Hematopoietic multipotent progenitor cell treated with erythropoietin and hydrocortisone succinate and interleukin-3 and kit ligand, for 6 days (in vitro differentiated cells): ENCODE measurements at regions not wholly inside any gene's neighbourhood (a gene's known extent, or its start where the extent isn't known, plus 50 kb on each side); places are given as distances from the start of the nearest gene placed in this dataset.
"Not testable (repeated sequence)": the region's sequence is repeated elsewhere in the genome, so short reads cannot be mapped to it uniquely, and the experiment has no call there.

Experiments used
- DNase-seq: peaks from one replicate; pipeline ENCODE4 v3.0.0-alpha.2; 2015

DNA sequence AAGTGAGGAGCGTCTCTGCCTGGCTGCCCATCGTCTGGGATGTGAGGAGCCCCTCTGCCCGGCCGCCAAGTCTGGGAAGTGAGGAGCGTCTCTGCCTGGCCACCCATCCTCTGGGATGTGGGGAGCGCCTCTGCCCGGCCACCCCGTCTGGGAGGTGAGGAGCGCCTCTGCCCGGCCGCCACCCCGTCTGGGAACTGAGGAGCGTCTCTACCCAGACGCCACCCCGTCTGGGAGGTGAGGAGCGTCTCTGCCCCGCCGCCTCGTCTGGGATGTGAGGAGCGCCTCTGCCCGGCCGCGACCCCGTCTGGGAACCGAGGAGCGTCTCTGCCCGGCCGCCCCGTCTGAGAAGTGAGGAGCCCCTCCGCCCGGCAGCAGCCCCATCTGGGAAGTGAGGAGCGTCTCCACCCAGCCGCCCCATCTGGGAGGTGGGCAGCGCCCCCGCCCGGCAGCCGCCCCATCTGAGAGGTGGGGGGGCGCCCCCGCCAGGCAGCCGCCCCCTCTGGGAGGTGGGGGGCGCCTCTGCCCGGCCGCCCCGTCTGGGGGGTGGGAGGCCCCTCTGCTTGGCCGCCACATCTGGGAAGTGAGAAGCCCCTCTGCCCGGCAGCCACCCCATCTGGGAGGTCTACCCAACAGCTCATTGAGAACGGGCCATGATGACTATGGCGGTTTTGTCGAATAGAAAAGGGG, 228.4 kb downstream of the CAAP1 start:
- not testable (repeated sequence) for DNase-seq

DNA sequence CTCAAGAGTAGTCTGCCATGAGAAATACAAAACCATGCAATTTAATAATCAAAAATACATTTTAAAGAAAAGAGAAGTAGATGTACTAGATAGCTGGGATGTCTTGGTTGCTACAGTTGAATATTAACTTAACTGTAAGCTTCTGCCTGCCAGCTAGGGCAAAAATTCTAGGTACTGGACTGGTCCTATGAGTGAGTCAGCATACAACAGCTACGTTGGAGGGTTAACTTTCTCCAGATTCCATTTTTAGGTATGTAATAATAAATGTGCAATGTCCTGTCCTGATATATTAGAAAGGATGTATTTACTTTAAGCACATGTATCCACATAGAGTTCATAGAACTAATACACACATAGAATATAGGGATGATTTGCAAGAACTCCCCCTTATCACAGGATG, 230.1 kb downstream of the CAAP1 start:
- DNase-seq: no peak

DNA sequence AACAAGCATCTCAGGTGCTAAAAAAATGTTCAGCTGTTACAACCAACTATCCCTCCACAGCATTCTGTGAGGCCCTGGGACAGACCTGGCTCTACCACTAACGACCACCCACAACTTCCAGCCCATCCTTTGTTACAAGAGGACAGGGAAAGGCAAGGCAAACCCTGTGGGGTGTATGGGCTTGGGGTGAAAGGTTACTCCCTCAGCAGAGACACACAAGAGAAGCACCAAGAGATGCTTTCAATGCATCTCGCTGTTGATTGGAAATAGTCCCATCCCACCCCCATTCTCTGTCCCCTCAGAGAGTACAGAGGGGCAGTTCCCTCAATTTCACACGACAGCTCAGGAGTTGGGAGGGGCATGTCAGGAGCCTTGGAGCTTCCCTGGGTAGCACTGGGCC, 234.1 kb downstream of the CAAP1 start:
- DNase-seq: no peak

DNA sequence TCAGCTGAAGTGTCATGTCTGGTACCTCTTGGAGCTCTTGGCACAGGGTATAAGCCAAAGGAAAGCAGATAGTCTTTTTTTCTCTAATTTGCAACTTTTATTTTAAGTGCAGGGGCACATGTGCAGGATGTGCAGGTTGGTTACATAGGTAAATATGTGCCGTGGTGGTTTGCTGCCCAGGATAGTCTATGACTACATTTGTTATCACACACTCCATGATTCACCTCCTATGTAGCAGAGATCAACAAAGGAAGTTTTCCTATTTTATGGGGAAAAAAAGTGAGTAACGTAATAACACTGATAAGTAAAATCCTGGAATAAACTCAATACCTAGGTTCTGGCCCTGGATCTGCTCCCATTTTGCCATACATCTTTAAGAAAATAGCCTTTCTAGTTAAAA, 234.6 kb downstream of the CAAP1 start:
- DNase-seq: no peak

DNA sequence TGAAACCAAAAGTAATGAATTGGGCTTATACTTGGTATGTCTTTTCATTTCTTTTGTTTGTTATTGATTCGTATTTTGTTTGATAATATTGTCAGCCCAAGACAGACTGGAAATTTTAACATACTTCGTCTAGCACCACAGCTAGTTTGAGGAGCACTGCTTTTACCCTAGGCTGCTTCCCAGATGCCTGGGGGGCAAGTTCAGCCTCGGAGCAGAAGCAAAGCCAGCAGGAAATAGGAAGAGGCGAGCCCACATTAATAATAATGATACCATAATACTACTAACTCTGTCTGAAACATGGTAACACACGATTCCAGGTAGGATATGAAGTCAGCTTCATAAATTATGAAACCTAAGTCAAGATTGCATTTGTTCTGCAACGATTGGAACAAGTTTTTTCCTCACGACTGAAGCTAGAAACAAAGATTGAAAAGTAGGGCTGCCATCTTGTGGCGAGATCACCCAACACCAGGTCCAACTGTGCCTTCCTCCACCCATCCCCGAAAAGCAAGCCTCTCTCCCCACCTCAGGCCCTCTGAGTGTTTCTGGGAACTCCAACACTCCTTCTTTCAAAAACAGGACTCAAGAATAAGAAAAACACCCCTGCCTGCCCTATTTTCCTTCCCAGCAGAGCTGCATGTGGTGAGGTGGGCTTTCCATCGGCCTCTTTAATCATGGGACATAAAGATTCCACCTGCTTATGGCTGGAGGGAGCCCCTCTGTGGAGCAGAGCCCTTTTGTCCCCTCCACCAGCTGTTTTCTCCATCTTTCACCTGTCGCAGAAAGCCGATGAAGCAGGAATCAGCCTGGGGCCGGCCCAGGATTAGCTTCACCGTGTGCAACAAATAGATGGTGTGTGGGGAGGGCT, 236.4 kb downstream of the CAAP1 start:
- DNase-seq: peak; percentile 12

DNA sequence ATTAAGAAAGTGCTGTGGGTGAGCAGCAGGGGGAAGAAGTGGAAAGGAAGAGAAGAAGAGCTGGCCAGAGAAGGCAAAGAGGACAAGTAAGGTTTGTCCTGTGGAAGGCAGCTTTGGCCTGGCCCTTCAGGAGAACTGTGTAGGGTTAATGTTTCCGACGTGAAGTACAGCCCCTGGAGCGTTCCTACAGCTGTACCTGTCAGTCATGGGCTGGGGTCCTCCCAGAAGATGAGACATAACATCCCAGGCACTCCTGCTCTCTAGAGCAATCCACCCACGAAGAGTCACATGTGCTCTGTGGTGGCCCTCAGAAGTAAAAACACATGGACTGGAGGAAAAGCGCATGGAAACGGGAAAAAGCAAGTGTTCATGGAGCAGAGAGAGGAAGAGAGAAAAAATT, 237.4 kb downstream of the CAAP1 start:
- DNase-seq: no peak

DNA sequence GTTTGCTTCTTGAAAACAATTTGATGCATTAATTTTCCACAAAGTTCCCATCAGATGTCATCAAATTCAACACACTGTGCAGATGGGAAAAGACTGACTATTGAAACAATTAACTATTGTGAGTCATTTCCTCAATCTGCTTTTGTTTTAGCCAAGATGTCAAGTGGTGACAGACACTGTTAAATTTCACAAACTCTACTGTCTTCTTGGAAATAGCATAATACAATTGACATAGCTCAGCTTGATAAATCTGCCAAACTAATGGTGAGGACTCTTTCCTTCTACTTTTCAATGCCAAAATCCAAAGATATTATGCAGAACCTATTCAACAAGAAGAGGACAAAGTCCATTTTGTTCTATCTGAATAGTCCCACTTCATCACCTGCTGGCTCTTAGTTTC, 242.3 kb downstream of the CAAP1 start:
- DNase-seq: no peak

DNA sequence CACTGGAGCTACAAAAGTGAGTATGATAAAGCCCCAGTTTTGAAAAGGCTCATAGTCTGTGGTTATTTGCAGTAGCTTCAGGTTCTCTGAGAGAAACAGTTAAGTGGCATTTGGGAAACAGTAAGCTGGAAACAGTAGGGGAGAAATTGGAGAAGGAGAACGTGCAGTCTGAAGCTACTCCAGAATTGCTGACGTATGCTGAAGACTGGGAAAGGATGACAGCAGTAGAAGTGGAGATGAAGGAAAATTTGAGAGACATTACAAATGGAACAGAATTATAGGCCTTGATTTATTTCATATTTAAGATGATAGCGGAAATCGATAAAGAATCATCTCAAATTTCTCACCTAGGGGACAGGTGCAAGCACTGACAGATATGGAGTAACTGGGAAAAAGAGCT, 248.8 kb downstream of the CAAP1 start:
- DNase-seq: no peak

DNA sequence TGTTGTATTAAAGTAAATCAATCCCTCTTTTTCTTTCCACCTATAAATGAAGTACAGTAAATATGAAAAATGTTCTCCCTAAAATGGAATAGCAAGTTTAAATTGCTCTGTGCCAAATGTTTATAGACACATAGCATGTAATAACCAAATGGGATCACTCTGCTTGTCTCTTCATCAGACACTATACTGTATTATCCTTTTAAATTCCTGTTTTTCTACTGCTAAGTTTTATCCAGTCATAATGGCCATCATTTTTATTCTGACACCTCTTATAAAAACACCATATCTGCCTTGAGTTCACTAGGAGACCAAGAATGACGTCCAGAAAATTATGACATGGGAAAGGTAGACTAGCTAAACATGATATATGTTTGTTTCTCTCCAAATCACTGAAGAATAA, 252.8 kb downstream of the CAAP1 start:
- DNase-seq: no peak

DNA sequence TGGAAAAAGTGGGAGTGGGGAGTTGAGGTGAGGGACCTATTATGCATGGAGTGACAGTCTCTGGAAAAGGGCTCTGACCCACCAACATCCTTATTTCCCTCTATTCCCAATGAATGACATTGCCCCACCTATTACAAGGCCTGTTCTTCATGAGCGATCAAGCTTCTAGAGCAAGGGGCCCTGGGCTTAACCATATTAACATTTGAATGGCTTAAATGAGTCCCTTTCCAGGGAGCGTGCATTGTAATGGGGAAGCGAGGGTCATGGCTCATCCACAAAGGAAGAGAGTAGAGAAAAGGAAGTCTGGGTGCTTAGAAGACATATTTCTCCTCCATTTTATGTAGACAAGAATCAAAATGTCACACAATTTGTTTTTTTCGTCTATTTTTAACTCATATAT, 255.5 kb downstream of the CAAP1 start:
- no peak for DNase-seq

DNA sequence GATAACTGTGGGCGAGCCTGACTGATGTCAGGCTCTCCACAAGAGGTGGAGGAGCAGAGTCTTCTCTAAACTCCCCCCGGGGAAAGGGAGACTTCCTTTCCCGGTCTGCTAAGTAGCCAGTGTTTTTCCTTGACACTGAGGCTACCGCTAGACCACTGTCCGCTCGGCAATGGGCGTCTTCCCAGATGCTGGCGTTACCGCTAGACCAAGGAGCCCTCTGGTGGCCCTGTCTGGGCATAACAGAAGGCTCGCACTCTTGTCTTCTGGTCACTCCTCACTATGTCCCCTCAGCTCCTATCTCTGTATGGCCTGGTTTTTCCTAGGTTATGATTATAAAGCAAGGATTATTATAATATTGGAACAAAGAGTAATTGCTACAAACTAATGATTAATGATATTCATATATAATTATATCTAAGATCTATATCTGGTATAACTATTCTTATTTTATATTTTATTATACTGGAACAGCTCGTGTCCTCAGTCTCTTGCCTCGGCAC, 278.7 kb downstream of the CAAP1 start:
- not testable (repeated sequence) for DNase-seq

DNA sequence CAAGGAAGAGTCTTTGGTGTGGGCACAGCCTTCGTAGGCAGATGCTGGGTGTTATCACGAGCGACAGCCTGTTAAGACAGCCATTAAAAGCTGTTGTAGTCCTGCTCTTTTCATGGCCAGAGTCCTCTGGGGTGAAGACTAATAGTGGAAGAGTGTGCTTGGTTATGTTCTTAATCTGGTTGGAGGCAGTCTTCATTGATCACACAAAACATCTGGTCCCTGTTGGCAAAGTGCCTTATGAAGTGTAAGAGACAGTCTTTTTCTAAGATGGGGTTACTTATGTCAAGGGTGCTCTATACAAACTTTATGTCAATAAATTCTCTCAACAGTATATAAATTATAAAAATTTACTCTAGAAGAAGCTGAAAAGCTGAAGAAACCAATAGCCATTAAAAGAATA, 280.4 kb downstream of the CAAP1 start:
- DNase-seq: no peak

DNA sequence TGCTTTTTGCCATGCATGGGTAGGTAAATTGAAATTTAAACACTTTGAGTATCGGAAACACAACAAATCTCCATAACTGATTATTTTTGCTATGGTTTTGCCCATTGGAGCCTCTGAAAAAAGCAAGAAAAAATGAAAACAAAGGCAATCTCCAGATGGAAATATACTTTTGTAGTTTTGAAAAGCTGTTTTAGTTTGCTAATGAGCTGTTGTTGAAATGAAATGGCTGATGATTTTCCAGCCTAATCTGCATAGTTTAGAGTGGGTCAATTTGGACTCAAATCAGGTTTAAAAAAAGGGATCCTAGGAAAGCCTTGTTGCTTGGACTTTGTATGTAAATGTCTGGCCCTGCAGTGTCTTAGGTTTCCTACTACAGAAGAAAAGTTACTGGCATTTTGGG, 285.8 kb downstream of the CAAP1 start:
- DNase-seq: no peak

DNA sequence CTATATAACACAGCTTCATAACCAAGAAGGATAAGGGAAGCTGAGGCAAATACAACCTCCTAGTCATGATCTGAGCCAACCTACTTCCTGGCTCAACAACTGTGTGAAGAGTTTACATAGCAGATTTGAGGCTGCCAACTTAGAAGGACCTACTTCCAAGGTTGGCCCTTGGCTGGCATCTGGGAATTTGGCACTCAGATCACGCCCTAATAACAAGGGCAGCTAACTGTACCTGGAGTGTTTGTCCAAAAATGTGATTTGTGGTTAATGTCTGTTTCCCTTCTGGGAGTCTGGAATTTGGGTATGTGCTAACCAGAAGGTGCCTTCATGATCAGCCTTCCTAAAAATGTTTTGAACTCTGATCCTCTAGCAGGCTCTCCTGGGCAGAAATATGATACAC, 287.2 kb downstream of the CAAP1 start:
- no peak for DNase-seq

DNA sequence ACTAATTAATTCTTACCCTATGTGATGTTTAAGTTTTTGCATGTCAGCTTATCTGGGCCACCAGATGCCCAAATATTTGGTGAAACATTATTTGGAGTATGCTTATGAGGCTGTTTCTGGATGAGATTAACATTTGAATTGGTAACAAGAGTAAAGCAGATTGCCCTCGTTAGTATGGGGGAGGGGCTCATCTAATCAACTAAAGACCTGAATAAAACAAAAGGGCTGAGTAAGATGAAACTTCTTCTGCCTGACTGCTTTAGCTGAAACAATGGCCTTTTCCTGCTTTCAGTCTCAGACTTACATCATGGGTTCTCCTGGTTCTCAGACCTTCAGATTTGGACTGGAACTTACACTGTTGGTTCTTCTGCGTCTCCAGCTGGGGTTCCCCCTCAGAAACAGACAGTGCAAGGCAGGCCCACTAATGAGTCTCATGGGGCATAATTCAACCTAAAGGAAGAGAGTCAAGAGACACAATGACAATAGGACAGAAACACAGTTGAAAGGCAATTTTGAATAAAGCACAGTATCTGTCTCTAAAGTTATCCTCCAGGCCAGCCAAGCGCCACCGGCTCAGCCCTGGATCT, 288.4 kb downstream of the CAAP1 start:
- DNase-seq: no peak

DNA sequence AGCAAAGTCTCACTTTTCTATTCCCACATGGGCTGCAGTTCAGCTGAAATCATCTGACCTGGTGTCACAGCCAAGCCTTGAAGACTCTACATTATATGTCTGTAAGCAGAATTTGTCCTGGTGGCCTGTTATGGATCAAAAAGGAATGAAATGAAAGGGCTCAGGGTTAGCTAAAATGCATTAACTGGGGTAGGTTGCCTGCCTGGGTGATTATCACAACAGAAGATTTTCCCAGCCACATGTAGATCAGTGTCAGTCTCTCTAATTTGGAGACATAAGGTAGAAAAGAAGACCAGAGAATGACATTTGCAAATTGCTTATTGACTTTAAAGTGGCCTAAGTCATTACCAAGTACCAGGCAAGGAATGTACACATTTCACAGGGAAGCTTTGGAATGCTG, 289.0 kb downstream of the CAAP1 start:
- DNase-seq: no peak

DNA sequence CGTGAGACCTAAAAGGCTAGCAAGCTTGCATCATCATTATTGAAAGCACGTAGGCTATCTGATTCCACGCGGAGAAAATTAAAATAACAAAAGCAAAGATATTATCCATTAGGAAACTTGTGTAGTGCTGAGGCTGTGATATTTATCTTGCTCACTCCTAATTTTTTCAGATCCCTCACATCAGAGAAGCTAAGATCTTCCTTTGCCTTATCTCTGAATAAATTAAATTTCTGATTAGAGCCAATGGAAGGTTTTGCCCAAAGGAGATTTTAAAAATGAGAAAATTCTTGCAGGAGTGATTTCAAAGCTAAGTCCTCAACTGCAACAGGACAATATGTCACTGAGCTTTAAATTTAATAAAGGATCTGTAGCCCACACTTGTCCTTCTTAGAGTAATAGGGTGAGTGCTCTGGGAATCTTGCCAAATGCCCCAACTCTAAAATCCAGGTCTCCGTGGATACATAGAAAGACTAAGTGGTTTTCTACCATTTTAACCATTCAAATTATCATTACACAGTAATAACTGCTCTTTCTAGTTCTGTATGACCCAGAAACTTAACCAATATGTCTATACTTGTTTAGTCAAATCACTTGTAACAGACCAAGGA, 295.0 kb downstream of the CAAP1 start:
- no peak for DNase-seq

DNA sequence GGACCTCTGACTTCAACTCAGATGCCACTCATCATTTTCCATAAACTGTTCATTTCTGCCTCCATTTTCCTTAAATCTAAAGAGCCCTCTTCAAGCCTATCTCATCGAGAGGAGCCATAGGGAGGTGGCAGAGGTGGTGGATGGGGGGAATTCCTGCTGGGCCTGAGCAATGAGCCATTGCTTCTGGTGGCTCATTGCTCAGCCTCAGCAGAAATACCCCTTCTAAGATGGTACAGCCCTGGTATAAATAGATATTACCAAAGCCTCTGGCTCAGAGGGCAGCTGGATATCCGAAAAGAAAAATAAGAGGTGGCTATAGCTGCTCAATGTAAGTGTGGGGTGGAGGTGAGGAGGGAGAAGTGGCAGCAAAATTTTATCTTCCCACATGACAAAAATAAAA, 313.5 kb downstream of the CAAP1 start:
- DNase-seq: no peak

DNA sequence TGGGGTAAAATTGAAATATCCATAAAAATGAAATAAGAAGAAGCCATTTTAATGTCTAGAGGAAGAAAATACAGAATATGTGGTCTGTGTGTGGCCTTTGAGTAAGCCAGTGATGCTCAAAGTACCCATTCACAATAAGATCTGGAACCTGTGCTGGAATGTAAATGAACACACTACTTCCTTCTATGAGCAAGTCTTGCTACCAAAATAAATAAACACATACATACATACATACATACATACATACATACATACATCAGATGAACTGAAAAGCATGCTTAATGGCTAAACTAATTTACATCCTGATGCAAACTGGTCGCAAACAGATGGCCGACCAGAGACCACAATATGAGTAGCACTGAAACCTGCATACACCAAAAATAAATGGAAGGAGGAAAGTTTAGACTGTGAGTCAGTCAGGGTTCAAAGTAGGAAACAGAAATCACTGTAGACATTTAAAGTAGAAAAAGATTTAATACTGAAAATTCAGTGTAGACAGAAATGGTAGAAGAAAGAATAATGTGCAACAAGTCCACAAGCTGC, 317.6 kb downstream of the CAAP1 start:
- DNase-seq: no peak

DNA sequence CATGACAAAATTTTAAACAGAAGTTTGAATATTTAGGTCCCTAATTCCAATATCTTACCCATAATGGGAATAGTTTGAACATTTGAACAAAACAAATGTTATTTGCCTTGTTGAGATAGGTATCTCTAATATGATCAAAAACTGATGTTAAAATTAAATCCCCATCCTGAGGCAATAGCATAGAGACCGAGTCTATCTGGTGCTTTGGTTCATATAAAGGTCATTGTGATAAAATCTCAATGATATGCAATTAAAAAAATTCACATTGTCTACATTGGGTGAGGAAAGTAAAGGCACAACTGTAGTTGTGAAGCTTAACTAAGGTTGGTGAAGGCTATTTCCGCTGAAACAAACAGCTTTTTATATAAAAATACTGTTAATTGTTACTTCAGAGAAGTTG, 318.3 kb downstream of the CAAP1 start:
- DNase-seq: no peak

DNA sequence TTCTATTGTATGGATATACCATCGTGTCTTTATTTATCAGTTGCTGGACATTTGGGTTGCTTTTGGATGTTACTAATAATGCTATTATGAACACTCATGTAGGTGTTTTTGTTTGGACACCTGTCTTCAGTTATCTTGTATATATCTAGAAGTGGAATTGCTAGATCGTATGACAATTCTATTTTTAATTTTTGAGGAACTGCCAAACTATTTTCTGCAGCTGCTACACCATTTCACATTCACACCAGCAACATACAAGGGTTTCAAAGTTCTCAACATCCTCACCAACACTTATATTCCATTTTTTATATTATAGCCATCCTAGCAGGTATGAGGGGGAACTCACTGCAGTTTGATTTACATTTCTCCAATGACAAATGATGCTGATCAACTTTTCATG, 324.6 kb downstream of the CAAP1 start:
- no peak for DNase-seq

DNA sequence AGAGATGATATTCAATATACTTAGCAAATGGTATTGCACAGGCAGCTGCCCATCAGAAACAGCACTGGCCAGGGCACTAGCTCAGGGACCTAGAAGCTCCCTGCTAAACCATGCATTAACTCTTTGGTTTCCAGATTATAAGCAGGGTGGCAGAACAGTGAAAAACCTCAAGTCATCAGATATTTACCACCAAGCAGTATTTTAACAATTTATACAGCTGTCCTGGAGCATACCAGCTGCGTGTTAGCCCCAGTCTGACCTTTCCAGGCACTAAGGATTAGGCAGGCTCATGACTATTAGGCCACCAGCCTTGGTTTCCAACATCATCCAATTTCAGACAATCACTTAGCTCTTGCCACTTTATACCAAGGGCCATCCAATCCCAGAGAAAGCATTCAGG, 326.5 kb downstream of the CAAP1 start:
- DNase-seq: no peak

DNA sequence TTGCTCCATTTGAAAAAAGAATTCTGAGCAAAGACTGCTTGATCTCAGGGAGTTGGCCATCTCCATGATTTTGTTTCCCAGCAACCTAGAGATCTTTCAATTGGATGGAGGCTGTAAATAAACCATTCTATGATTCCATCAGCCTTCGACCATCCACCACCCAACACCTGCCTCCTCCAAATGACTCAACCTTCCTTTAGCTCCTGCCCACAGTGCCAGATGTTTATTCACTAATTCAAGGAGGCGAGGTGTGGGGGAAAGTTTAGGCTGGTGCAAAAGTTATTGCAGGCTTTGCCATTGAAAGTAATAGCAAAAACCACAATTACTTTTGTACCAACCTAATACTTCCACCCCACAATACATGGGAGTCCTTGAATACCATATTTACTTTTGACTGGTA, 327.5 kb downstream of the CAAP1 start:
- DNase-seq: no peak
